Dedifferentiated amniotic fluid mesenchymal stem cell (primary cell): ENCODE measurements at regions not wholly inside any gene's neighbourhood (a gene's known extent, or its start where the extent isn't known, plus 50 kb on each side); places are given as distances from the start of the nearest gene placed in this dataset.

Experiments
- DNase-seq: peaks from one replicate; pipeline ENCODE4 v3.0.0-alpha.2; 2016; ENCODE audit errors: extremely low spot score

DNA sequence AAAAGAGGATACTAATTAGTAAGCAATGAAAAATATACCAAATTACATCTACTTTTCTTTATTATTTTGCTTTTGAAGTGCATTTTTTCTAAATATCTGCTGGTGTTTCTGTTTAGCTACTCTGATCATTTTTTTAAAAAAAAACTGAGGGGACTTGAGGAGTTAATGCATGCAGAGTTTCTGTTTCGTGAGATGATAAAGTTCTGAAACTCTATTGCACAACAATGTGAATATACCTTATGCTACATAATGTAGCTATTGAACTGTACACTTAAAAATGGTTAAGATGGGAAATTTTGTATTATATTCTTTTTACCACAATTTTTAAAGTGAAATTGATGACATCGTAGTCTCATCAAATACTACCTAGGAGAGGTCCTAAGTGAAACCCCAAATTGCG lies 288.3 kb upstream of the NR4A3 start:
- no peak for DNase-seq

DNA sequence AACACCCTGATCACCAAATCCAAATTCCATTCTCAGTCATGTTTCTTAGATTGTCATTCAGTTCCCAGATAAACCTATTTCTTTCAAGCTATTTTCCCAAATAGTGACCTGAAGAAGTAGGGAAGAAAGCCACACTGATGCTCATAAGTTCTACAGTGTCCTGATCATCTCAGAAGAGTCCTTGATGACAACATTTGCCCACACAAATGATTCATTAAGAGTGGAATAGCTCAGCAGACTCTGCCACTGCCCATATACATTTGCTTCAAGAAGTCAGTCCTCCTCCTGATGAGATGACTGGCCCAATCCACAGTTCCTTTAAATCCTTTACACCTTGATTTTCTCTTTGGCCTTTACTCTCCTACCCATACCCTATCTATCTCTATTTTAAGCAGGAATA lies 283.7 kb upstream of the NR4A3 start:
- no peak for DNase-seq

DNA sequence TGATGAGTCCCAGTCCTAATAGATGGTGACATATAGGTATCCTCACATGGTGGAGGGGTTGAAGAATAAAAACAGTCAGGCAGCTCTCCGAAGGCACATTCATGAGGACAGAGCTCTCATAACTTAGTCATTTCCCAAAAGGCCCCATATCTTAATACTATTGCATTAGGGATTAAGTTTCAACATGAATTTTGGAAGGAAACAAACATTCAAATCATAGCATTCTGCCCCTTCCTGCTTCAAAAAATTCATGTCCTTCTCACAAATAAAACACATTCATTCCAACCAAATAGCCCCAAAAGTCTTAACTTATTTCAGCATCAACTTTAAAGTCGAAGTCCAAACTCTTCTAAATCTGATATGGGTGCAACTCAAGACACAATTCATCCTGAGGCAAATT lies 277.2 kb upstream of the NR4A3 start:
- peak; percentile 48 for DNase-seq

DNA sequence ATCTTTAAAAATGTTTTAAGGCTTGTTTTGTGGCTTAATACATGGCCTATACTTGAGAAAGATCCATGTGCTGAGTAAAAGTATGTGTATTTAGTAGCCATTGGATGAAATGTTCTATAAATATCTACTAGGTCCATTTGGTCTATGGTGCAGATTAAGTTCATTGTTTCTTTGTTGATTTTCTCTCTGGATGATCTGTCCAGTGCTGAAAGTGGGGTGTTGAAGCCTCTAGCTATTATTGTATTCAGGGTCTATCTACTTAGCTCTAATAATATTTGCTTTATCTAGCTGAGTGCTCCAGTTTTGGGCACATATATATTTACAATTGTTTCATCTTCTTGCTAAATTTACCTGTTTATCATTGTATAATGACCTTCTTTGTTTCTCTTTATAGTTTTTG lies 272.2 kb upstream of the NR4A3 start:
- DNase-seq, result no peak

DNA sequence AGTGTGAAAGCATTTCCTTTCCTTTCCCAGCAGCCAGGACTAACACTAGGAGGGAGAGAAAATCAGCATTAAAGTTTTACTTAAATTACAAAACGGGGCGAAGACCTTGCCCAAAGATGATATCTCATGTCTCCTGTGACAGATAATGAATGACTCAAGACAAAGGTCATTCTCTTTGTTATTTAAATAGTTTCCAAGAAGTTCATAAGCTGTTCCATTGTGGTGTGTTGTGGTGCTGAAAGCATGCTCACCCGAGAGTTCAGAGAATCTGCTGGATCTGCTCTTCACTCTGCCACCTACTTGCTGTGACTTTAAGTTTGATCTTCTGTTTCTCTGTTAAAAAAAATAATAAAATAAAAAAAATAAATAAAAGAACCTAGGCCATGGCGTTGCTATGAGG lies 265.9 kb upstream of the NR4A3 start:
- no peak for DNase-seq

DNA sequence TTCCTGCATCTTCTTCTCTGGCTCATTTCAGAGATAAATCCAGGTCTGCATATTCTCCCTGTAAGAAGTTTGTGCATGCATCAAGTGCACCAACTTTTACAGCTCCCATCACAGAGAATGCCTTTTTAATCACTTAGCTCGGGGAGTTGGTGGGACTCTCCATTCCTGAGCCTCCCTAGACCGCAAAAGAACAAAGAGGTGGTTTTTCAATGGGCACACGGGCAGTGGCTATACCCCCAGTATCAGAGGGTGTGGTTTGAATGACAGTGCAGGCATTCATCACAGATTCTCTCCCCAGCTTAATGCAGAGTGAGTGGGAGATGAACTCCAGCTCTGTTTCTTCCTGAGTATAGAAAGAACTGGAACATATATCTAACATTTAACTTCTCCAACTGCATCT lies 264.7 kb upstream of the NR4A3 start:
- no peak for DNase-seq

DNA sequence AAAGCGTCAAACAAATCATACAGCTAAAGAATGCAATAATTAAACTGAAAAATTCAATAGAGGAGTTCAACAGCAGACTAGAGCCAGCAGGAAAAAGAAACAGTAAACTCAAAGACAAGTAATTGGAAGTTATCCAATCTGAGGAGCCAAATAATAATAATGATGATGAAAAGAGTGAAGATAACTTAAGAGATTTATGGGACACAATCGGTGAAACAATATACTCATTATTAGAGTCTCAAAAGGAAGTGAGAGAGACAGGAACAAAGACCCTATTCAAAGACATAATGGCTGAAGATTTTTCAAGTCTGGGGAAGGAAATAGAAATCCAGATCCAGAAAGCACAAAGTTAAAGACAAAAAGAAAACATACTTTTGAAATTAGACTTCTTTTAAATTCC lies 263.9 kb upstream of the NR4A3 start:
- no peak for DNase-seq

DNA sequence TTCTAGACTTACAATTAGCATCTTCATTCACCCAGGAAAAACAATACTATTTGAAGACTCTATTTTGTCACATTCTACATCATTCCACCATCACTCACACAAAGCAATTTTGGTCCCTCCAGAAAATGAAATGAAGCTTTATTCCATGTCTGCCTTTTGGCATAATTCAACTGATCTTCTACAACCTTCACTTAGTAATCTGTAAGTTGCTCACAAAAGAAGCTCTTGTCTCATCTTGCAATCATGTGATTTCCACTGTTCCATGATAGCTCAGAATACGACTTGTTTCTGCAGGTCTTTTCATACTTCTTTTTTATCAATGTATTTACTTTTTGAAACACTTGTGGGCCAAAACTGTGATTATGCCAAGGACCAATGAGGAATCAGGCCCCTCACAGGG lies 261.9 kb upstream of the NR4A3 start:
- DNase-seq, result no peak

DNA sequence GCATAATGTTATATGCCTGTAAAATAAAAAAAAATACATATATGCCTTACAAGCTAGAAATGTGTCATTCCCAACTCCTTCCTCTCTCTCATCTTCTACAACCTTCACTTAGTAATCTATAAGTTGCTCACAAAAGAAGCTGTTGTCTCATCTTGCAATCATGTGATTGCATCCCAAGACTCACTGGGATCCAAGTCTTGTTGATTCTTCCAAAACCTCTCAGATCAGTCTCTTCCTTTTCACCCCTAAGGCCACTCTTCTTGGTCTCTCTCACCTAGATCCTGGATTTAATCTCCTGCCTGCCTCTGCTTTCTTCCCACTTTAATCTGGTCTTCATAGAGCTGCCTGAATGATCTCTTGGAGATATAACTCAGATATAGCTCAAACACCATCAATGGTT lies 261.1 kb upstream of the NR4A3 start:
- DNase-seq, result no peak

DNA sequence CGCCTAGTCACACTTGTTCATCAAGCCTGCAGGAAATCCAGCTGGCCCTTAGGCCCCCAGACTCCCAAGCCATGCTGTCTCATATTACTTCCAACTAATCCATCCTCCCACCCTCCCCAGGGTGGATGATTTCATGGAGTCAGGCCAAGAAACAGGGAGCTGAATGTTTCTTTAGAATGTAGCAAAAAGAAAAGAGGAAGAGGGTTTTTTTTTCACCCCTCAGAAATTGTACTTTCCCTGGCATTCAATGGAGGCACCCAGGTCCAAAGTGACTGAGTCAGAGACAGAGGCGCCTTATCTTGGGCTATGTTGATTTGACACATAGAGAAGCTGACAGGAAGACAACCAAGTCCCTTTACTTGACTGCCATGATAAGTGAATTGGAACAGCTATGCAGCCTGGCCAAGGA lies 260.2 kb upstream of the NR4A3 start:
- DNase-seq, result no peak

DNA sequence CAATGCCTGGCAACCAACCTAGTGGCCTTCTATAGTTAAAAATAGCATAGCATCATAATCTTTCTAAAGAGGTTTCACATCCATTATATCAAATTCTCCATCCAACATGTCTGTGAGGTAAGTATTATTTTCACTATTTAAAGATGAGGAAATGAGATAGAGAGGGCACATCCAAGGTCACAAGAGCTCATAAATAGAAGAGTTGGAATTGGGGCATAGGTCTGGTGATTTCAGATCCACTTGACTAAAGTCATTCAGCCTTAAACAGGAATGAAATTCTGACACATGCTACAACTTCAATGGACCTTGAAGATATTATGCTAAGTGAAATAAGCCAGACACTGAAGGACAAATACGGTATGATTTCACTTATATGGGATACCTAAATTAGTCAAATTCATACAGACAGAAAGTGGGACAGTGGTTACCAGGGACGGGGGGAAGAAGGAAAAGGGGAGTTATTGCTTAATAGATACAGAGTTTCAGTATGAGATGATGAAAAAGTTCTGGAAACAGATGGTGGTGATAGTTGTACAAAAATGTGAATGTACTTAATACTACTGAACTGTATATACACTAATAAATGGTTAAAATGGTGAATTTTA lies 259.6 kb upstream of the NR4A3 start:
- DNase-seq, result no peak

DNA sequence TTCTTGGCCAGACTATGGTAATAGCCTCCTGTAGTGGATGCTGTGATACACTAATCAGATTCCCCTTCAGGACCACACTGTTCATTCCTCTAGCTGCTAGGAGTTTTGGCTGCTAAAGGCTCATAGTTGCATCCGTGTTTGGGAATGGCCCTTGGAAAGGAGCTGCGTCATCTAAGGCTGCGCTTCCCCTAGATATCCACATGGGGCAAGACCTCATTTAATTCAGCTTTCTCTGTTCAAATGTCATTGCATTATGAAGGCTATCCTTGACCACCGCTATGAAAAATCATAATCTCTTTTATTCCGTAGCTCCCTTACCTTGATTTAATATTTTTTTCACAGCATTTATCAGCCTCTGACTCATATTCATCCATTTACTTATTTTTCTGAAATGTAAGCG lies 258.3 kb upstream of the NR4A3 start:
- no peak for DNase-seq

DNA sequence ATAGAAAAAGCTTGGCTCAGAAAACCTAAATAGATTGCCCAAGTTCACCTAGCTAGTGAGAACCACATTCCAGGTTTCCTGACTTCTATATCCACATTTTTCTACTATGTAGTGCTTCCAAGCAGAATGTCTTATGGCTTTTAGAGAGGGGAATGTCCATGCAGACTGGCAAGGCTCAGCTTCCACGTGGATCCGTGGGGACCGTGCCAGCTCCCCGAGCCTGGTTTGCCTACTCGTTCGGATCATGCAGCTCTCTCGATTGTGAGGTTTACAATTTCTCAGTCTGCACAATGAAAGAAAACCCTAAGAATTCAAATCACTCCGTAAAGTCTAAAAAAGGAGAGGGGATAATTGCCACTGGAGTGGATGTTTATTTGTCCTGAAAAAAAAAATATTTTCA lies 256.5 kb upstream of the NR4A3 start:
- no peak for DNase-seq

DNA sequence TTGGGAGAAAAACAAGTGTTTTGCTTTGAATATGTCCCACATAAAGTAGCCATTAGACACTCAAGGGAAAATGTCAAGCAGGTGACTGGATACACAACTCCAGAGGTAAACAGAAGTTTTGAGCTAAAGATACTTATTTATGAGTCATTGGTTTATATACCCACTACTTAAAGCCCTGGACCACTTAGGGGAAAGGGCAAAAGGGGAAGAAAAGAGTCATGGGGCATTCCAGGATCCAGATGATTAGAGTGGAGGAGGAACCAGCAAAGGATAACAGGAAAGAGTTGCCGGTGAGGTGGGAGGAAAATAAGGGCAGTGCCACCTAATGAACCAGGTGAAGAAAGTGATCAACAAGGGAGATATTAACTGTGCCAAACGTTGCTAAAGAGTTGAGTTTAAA lies 254.2 kb upstream of the NR4A3 start:
- DNase-seq, result no peak

DNA sequence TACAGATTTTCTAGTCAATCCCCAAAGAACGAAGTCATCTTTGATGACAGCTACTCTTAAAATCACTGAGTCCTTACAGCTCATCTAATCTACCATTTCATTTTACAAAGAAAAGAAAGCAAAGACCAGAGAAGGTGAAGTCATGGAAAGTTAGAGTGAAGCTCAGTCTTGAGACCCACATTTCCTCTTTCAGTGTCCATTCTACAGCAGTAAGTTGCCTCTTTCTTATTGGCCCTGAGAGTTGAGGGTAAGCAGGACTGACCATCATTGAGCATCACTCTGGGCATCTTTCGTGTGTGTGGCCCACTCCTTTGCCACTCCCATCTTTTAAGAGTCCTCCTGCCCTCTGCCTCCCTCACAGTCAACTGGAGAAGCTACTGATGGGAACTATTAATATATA lies 251.8 kb upstream of the NR4A3 start:
- DNase-seq, result no peak

DNA sequence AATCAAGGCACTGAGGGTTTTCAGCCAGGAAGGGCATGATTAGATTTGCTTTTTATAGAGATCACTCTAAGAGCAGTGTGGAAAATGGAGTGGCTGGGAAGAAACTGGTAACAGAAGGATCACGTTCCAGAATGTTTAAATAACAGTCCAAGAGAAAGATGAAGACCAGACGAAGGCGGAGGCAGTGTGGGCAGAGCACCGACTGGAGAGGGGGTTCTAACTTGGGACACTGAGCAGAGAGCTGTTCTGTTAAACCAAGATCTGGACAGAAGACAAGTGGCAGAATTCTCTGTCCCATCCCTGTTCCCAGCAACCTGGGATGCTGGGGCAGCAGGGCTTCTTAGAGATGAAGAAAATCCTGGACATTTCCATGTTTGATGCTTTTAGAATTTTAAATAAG lies 249.1 kb upstream of the NR4A3 start:
- DNase-seq, result no peak

DNA sequence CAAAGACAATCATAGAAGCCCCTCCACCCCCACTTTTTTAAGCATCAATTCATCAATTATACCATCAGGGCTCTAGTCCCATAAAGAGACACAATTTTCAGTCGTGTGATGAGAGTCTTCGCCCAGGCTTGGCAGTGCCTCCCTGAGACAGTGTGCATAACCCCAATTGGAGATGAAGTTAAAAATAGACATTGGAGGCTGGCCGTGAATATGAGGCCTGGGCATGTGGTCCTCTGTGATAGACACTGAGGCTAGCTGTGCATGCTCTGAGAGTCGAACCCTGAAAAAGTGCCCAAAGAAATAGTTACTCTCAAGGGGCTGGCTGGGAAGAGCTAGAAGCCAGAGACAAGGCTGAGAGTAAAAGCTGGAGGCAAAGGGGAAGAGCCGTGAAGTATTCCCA lies 248.6 kb upstream of the NR4A3 start:
- DNase-seq, result no peak

DNA sequence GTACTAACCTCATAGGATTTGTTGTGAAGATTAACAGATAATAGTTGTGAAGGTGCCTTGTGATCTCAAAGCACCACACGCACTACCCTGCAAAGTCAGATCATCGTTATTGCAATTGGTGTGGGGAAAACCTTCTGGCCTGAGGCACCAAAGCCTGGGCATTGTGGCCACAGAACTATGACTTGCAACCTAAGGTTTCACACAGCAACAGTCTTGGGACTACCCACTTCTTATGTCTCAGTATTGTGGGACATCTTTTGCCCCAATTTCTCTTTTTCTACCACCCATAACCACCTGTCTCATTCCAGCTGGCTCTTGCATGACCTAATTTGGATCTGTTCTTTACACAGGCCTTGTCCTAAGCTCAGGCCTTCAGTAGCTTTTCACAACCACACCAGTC lies 247.8 kb upstream of the NR4A3 start:
- DNase-seq, result no peak

DNA sequence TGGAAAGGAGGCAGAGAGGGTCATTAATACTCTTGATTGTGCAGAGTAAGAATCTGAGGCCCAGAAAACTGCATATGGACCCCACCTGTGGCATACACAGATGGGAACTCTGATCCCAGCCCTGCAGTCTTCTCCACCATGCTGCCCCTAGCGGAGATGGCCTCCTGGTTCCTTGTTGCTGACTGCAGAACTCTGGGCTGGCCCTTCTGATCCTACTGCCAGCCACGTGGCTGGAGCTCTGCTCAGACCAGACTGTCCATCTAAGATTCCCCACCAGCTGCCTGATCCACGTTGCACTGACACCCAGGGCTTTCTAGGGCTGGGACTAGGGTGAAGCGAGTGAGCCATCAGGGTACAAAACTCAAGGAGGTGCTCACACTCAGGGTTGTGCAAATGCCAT lies 245.7 kb upstream of the NR4A3 start:
- DNase-seq, result no peak

DNA sequence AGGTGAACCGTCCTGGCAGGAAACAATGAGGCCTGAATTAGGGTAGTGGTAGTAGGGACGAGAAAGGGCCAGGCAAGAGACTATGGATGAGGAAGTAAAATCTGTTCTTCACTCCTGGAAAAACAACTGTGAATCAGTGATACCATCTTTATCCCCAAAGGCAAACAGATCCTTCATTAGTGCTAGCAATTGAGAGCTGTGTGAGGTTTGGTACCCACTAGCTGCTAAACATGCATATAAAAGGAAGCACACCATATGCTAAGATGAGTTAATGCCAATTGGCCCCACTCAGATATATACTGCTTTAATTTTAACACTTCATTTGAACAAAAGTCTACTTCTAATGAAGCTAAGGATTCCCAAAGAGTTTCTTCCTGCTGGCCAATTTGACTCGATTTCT lies 244.8 kb upstream of the NR4A3 start:
- DNase-seq, result no peak

DNA sequence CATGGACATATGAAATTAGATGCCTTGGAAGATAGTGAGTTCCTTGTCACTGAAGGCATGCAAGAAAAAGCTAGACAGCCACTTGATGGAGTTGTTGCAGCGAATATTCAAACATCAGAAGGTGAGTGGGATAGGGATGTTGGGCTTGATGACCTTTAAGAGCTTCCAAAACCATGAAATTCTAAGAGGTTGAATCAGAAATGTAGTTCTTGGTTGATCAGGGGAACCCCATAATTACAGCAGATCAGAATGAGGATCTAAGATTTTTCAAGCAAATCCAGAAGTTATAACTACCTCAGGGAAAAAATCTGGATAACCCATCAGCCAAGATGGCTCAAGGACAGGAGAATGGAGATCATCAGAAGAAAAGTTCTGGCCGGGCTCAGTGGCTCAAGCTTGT lies 244.3 kb upstream of the NR4A3 start:
- no peak for DNase-seq

DNA sequence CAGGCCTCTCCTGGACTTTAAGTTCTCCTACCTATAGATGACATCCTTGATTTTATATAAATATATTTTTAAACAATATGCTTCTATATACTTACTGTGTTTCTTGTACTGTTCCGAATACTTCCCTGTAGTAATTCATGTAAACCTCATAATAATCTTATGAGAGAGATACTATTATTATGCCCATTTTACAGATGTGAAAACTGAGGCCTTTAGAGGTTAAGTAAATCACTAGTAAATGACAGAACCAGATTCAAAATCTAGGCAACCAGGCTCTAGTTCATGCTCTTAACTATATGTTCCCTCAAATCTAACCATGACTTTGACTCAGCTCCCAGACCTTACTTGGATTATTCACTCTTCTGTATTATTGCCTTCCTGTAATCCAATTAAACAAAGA lies 243.0 kb upstream of the NR4A3 start:
- no peak for DNase-seq

DNA sequence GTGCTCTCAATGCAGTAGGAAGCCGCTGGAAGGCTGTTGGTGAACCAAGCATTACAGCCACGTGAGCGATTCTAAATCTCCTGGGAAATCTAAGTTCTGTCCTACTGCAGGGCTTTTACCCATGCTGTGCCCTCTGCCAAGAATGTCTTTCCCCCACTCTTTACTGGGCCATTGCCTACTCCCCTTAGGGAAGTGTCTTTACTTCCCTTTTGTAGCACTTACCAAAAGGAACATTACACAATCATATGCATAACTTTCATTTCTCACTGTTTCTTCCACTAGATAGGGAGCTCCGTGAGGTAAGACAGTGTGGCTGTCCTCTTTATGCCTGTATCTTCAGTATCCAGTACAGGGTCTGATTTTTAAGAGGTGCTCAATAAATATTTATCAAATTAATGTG lies 241.7 kb upstream of the NR4A3 start:
- no peak for DNase-seq

DNA sequence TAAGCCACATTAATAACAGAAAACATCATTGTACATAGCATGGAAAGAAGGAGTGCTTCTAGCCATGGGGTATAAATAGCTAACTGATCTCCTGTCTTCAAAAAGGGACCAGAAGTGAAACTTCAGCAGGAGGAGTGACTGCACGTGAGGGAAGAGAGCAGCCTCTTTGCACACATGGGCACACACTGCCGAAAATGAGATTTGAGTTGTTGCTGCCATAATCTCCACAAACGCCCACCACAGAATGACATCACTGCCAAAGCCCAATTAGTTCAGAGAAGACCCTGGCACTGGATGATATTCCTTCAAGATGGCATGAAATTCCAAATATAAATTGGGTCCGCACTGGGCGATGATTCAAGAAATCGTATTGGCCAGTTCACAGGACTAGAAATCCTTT lies 238.9 kb upstream of the NR4A3 start:
- DNase-seq, result no peak

DNA sequence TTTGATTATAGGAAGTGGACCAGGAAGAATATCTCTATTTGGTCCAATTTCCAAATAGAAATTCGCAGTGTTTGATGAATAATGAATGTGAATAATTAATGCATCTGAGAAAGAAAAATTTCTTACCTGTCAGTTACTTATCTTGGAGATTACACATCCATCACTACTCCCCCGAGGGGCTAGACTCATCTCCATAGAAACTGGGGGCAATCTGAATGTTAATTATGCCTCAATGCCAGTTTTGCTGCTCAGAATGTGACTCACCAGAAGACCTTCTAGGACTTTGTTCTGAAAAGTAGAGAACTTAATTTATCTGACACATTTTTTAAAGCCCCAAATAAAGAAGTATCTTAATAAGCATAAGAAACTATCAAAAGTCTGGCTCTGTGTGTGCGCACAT lies 233.4 kb upstream of the NR4A3 start:
- no peak for DNase-seq
